MM.1S (cell line): ENCODE measurements at regions not wholly inside any gene's neighbourhood (a gene's known extent, or its start where the extent isn't known, plus 50 kb on each side); places are given as distances from the start of the nearest gene placed in this dataset.

Source experiments
- DNase-seq: peaks from one replicate; pipeline ENCODE4 v3.0.0-alpha.2; 2015
- H2AFZ ChIP-seq: fragments of 300-600 bp; sonication (generic); 2 replicates; pipeline ENCODE4 v1.6.0; 2016; ENCODE audit warnings: antibody characterized with exemption, low read length
- H3F3A ChIP-seq: fragments of 300-600 bp; sonication (generic); 2 replicates; pipeline ENCODE4 v1.6.1; 2016; ENCODE audit warnings: mild to moderate bottlenecking, antibody characterized with exemption, low read length, moderate library complexity, mixed read lengths; ENCODE audit not compliant: insufficient read depth
- H3K27ac ChIP-seq: fragments of 300-600 bp; sonication (generic); 2 replicates; pipeline ENCODE4 v1.5.1; 2016; ENCODE audit warnings: mild to moderate bottlenecking, low read length
- H3K27me3 ChIP-seq: fragments of 300-600 bp; sonication (generic); replicated peaks from 2 replicates; pipeline ENCODE4 v1.6.0; 2016; ENCODE audit warnings: low read length; ENCODE audit not compliant: insufficient read depth
- H3K36me3 ChIP-seq: fragments of 300-600 bp; sonication (generic); replicated peaks from 2 replicates; pipeline ENCODE4 v1.6.1; 2016; ENCODE audit warnings: mild to moderate bottlenecking, low read length, mixed read lengths; ENCODE audit not compliant: insufficient read depth
- H3K4me1 ChIP-seq: fragments of 300-600 bp; sonication (generic); 2 replicates; pipeline ENCODE4 v1.6.1; 2016; ENCODE audit warnings: low read length, mixed read lengths
- H3K4me2 ChIP-seq: fragments of 300-600 bp; sonication (generic); 2 replicates; pipeline ENCODE4 v1.6.0; 2016; ENCODE audit warnings: low read depth, low read length
- H3K4me3 ChIP-seq: fragments of 300-600 bp; sonication (generic); 2 replicates; pipeline ENCODE4 v1.5.1; 2016; ENCODE audit warnings: low read length, mixed read lengths
- H3K79me2 ChIP-seq: fragments of 300-600 bp; sonication (generic); 2 replicates; pipeline ENCODE4 v1.6.1; 2016; ENCODE audit warnings: mixed run types, low read length, mixed read lengths
- H3K9ac ChIP-seq: fragments of 300-600 bp; sonication (generic); 2 replicates; pipeline ENCODE4 v1.6.1; 2016; ENCODE audit warnings: low read length, mixed read lengths
- H3K9me2 ChIP-seq: fragments of 300-600 bp; sonication (generic); replicated peaks from 2 replicates; pipeline ENCODE4 v1.6.1; 2016; ENCODE audit warnings: mild to moderate bottlenecking, low read length, mixed read lengths; ENCODE audit not compliant: insufficient read depth
- H3K9me3 ChIP-seq: fragments of 300-600 bp; sonication (generic); replicated peaks from 2 replicates; pipeline ENCODE4 v1.6.1; 2016; ENCODE audit warnings: mild to moderate bottlenecking, low read length, mixed read lengths; ENCODE audit not compliant: insufficient read depth
- H4K20me1 ChIP-seq: fragments of 300-600 bp; sonication (generic); 2 replicates; pipeline ENCODE4 v1.6.1; 2016; ENCODE audit warnings: mild to moderate bottlenecking, low read length, moderate library complexity, mixed read lengths; ENCODE audit not compliant: insufficient read depth
- CTCF ChIP-seq: fragments of 300-600 bp; sonication (generic); IDR thresholded peaks from 2 replicates; pipeline ENCODE4 v1.5.1; 2016; ENCODE audit warnings: antibody characterized with exemption, low read length, mixed read lengths
- EZH2 ChIP-seq: fragments of 300-600 bp; sonication (generic); optimal IDR thresholded peaks from 2 replicates; pipeline ENCODE3; 2017; ENCODE audit warnings: low read depth, mild to moderate bottlenecking, antibody characterized with exemption, low read length, mixed read lengths
- EZH2phosphoT487 ChIP-seq: fragments of 300-600 bp; sonication (generic); IDR thresholded peaks from 2 replicates; pipeline ENCODE4 v1.6.1; 2018; ENCODE audit warnings: antibody characterized with exemption, low read length

GRCh38 chr5:124961521-124961920, 215.1 kb upstream of the ZNF608 start:
- H3K9me2 ChIP-seq: no peaks in the 10 kb centered on the region

GRCh38 chr5:124962111-124962510, 215.7 kb upstream of the ZNF608 start:
- Histone ChIP-seq H3K27me3 (no peaks in the 10 kb centered on the region), H3K9me3 (no peaks in the 10 kb centered on the region), H4K20me1 (no peaks in the 10 kb centered on the region), H3K79me2 (no peaks in the 10 kb centered on the region), H3F3A (0 out of 2 replicates have a peak, but pooled peaks cover 6% of the 10 kb centered on the region), H3K9me2 (no peaks in the 10 kb centered on the region), H3K4me2 (no peak overlapping the region), H3K4me3 (no peak overlapping the region), H3K9ac (no peak overlapping the region), H3K36me3 (no peaks in the 10 kb centered on the region), H3K27ac (no peak overlapping the region), H3K4me1 (peaks cover 8% of the 10 kb centered on the region), H2AFZ (no peak overlapping the region)
- no peak for DNase-seq
- TF ChIP-seq EZH2: no peak
- no peak for TF ChIP-seq CTCF
- TF ChIP-seq EZH2phosphoT487: no peak

More at GRCh38 chr5:124961521-124961920, 215.1 kb upstream of the ZNF608 start:
- Histone ChIP-seq H3K9ac (no peak overlapping the region), H3K27me3 (no peaks in the 10 kb centered on the region), H4K20me1 (no peaks in the 10 kb centered on the region), H3F3A (0 out of 2 replicates have a peak, but pooled peaks cover 8% of the 10 kb centered on the region), H3K4me2 (no peak overlapping the region), H3K4me1 (peaks cover 12% of the 10 kb centered on the region), H3K9me3 (no peaks in the 10 kb centered on the region), H2AFZ (no peak overlapping the region), H3K27ac (no peak overlapping the region), H3K36me3 (no peaks in the 10 kb centered on the region), H3K4me3 (no peak overlapping the region), H3K79me2 (no peaks in the 10 kb centered on the region)
- DNase-seq: no peak
- no peak for TF ChIP-seq EZH2phosphoT487
- TF ChIP-seq EZH2: no peak
- no peak for TF ChIP-seq CTCF

- Histone ChIP-seq H3K9ac (no peak overlapping the region), H3F3A (no peaks in the 10 kb centered on the region), H3K9me3 (no peaks in the 10 kb centered on the region), H3K4me2 (no peak overlapping the region), H4K20me1 (no peaks in the 10 kb centered on the region), H3K4me3 (no peak overlapping the region), H3K79me2 (no peaks in the 10 kb centered on the region), H3K4me1 (peaks cover 2% of the 10 kb centered on the region), H3K9me2 (no peaks in the 10 kb centered on the region), H2AFZ (no peak overlapping the region), H3K27ac (no peak overlapping the region), H3K27me3 (no peaks in the 10 kb centered on the region), H3K36me3 (no peaks in the 10 kb centered on the region)
- no peak for DNase-seq
- TF ChIP-seq CTCF: no peak
- TF ChIP-seq EZH2phosphoT487: no peak
- no peak for TF ChIP-seq EZH2
Observed at GRCh38 chr5:124962735-124963134, 216.3 kb upstream of the ZNF608 start.
